Mucosa of descending colon (tissue), 3 donors: ENCODE measurements at regions not wholly inside any gene's neighbourhood (a gene's known extent, or its start where the extent isn't known, plus 50 kb on each side); places are given as distances from the start of the nearest gene placed in this dataset.

Experiments
- ATAC-seq: fragments of 200-7000 bp; cut with Tn5 transposase; one replicate; pipeline ENCODE4 v1.9.1; 2020; ENCODE audit warnings: mild to moderate bottlenecking, moderate library complexity
- DNase-seq, 3 donors: peaks; one replicate each; pipeline ENCODE4 v3.0.0-alpha.2; 2020
- H3K36me3 ChIP-seq: fragments of 200-600 bp; one replicate; pipeline ENCODE4 v1.8.0; 2021; ENCODE audit warnings: low read depth, mild to moderate bottlenecking
- H3K4me1 ChIP-seq: fragments of 200-600 bp; one replicate; pipeline ENCODE4 v1.8.0; 2021; ENCODE audit warnings: low read depth, mild to moderate bottlenecking
- H3K4me3 ChIP-seq: fragments of 200-600 bp; one replicate; pipeline ENCODE4 v1.8.0; 2021; ENCODE audit warnings: mild to moderate bottlenecking
- H3K9me3 ChIP-seq: fragments of 200-600 bp; one replicate; pipeline ENCODE4 v1.8.0; 2021; ENCODE audit warnings: mild to moderate bottlenecking
- intact Hi-C, 2 donors: fragments of 100-400 bp; cut with DNase I in 1 of 2; cut with micrococcal nuclease in 1 of 2; formaldehyde crosslinking; loops; one replicate each; pipeline versions ENCODE4 v1.11.0 to v1.11.1; 2022; cut with DNase I, micrococcal nuclease
- TF ChIP-seq, protein P1 (sequence below): fragments of 200-600 bp; IDR thresholded peaks from one replicate; pipeline ENCODE4 v1.8.0; 2022; ENCODE audit warnings: antibody characterized with exemption, mild to moderate bottlenecking
- donor health status: DM: no; HTN: no; CAD: no; lungs with moderate emphysema.
- donor health status: DM: no; HTN: no; CAD: no.
- donor health status: DM: no; HTN: yes; CAD: no.

GRCh38 chr4:66108898-66109297, 438.6 kb upstream of the EPHA5 start:
- ATAC-seq, result no peak
- Histone ChIP-seq H3K9me3 (peaks cover 8% of the 10 kb centered on the region), H3K4me3 (no peak overlapping the region), H3K36me3 (no peaks in the 10 kb centered on the region), H3K4me1 (no peaks in the 10 kb centered on the region)
- intact Hi-C loops, result no loop called here
- TF ChIP-seq, protein P1, sequence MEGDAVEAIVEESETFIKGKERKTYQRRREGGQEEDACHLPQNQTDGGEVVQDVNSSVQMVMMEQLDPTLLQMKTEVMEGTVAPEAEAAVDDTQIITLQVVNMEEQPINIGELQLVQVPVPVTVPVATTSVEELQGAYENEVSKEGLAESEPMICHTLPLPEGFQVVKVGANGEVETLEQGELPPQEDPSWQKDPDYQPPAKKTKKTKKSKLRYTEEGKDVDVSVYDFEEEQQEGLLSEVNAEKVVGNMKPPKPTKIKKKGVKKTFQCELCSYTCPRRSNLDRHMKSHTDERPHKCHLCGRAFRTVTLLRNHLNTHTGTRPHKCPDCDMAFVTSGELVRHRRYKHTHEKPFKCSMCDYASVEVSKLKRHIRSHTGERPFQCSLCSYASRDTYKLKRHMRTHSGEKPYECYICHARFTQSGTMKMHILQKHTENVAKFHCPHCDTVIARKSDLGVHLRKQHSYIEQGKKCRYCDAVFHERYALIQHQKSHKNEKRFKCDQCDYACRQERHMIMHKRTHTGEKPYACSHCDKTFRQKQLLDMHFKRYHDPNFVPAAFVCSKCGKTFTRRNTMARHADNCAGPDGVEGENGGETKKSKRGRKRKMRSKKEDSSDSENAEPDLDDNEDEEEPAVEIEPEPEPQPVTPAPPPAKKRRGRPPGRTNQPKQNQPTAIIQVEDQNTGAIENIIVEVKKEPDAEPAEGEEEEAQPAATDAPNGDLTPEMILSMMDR, result no peak
- no peak for DNase-seq

DNA sequence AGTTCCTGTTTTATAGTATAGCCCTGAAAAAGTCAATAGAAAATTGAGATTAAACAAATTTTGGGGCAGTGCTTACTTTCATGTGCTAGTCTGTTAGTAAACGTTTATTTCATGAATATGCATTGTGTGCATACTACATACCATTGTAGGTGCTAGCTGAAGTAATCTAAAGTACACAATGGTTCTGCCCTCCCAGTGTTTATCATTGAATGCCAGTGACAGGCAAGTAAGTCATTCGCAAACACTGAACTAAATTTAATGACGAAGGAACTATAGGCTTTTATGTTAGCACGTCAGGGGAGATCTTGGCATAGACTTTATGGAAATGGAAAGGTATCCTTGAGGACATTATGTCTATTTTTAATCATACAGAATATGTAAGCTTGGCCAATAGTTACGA, 426.9 kb upstream of the EPHA5 start:
- no peak for DNase-seq
- ATAC-seq, result no peak
- Histone ChIP-seq H3K4me3 (no peak overlapping the region), H3K36me3 (no peaks in the 10 kb centered on the region), H3K9me3 (peaks cover 3% of the 10 kb centered on the region), H3K4me1 (no peaks in the 10 kb centered on the region)
- intact Hi-C loops, result no loop called here
- TF ChIP-seq, protein P1, result no peak

- Histone ChIP-seq H3K9me3 (peaks cover 2% of the 10 kb centered on the region), H3K4me1 (no peaks in the 10 kb centered on the region), H3K4me3 (no peak overlapping the region), H3K36me3 (no peaks in the 10 kb centered on the region)
- intact Hi-C loops, result no loop called here
- ATAC-seq (no peak), DNase-seq (no peak)
- TF ChIP-seq, protein P1, result no peak
These were observed 424.8 kb upstream of the EPHA5 start for GRCh38 chr4:66095065-66095464.

GRCh38 chr4:66094070-66094469, 423.8 kb upstream of the EPHA5 start:
- ATAC-seq, result no peak
- DNase-seq, result no peak
- intact Hi-C loops, result no loop called here
- Histone ChIP-seq H3K9me3 (peaks cover 3% of the 10 kb centered on the region), H3K4me3 (no peak overlapping the region), H3K36me3 (no peaks in the 10 kb centered on the region), H3K4me1 (no peaks in the 10 kb centered on the region)
- TF ChIP-seq, protein P1, result no peak

GRCh38 chr4:66091786-66092185, 421.5 kb upstream of the EPHA5 start:
- TF ChIP-seq, protein P1, result no peak
- Histone ChIP-seq H3K4me1 (no peaks in the 10 kb centered on the region), H3K4me3 (no peak overlapping the region), H3K36me3 (no peaks in the 10 kb centered on the region), H3K9me3 (peaks cover 10% of the 10 kb centered on the region)
- no peak for DNase-seq
- intact Hi-C loops, result no loop called here
- ATAC-seq, result no peak

DNA sequence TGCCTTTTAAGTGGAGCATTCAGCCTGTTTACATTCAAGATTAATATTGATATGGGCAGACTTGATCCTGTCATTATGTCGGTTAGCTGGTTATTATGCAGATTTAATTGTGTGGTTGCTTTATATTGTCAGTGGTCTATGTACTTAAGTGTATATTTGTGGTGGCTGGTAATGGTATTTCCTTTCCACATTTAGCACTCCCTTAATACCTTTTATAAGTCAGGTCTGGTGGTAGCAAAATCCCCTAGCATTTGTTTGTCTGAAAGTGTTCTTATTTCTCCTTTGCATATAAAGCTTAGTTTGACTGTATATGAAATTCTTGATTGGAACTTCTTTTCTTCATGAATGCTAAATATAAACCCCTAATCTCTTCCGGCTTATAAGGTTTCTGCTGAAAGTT, 403.7 kb upstream of the EPHA5 start:
- Histone ChIP-seq H3K36me3 (no peaks in the 10 kb centered on the region), H3K9me3 (peaks cover 14% of the 10 kb centered on the region), H3K4me3 (no peak overlapping the region), H3K4me1 (no peaks in the 10 kb centered on the region)
- ATAC-seq (no peak), DNase-seq (no peak)
- intact Hi-C loops, result no loop called here
- TF ChIP-seq, protein P1, result no peak
